A673 (cell line): ENCODE measurements at regions not wholly inside any gene's neighbourhood (a gene's known extent, or its start where the extent isn't known, plus 50 kb on each side); places are given as distances from the start of the nearest gene placed in this dataset.

Experiments
- EZH2 ChIP-seq: fragments of 200-600 bp; sonication (generic); IDR thresholded peaks from 2 replicates; pipeline ENCODE4 v1.6.1; 2017; ENCODE audit warnings: borderline replicate concordance, low read depth, mild to moderate bottlenecking, mixed read lengths, antibody characterized with exemption, low read length; ENCODE audit not compliant: poor library complexity, severe bottlenecking
- TF ChIP-seq, protein P1 (sequence below): fragments of 300-800, 200-600 bp; sonication (generic); conservative IDR thresholded peaks from 2 replicates; pipeline ENCODE4 v1.5.1; 2017; ENCODE audit warnings: low read depth, mild to moderate bottlenecking, antibody characterized with exemption, low read length, moderate library complexity, mixed read lengths

DNA sequence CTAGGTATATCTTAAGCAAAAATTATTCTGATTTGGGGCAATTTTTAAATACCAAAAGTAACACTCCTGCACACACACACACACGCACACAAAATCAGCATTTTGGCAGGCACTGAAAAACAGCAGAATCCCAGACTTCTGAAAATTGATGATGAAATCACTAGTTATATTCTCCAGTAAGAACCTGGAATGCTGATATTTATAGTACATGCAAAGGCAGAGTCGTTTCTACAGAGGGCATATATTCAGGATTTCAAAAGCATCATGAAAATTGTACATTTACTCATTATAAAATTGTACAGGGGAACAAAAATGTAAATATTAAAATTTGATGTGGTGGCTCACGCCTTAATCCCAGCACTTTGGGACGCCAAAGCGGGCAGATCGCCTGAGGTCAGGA is 352.5 kb upstream of the PITX2 start:
- TF ChIP-seq, protein P1, sequence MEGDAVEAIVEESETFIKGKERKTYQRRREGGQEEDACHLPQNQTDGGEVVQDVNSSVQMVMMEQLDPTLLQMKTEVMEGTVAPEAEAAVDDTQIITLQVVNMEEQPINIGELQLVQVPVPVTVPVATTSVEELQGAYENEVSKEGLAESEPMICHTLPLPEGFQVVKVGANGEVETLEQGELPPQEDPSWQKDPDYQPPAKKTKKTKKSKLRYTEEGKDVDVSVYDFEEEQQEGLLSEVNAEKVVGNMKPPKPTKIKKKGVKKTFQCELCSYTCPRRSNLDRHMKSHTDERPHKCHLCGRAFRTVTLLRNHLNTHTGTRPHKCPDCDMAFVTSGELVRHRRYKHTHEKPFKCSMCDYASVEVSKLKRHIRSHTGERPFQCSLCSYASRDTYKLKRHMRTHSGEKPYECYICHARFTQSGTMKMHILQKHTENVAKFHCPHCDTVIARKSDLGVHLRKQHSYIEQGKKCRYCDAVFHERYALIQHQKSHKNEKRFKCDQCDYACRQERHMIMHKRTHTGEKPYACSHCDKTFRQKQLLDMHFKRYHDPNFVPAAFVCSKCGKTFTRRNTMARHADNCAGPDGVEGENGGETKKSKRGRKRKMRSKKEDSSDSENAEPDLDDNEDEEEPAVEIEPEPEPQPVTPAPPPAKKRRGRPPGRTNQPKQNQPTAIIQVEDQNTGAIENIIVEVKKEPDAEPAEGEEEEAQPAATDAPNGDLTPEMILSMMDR: no peak
- no peak for TF ChIP-seq EZH2
